HCT116 (cell line): ENCODE measurements at regions not wholly inside any gene's neighbourhood (a gene's known extent, or its start where the extent isn't known, plus 50 kb on each side); places are given as distances from the start of the nearest gene placed in this dataset.

Source experiments
- ATAC-seq: fragments of 200-7000 bp; cut with Tn5 transposase; 2 replicates; pipeline ENCODE4 v1.9.1; 2020; ENCODE audit warnings: mild to moderate bottlenecking, moderate library complexity
- BruUV-seq: library from RNA; stranded (reverse); fragments of 400-500 nt; replicated peaks from 2 replicates; lab custom pipeline; 2021; lab: Mats Ljungman, UMichigan
- CTCF ChIA-PET: fragments of 300-600 bp; sonication (Branson Sonifier 250); formaldehyde crosslinking; loops from one replicate; lab custom pipeline; 2021; ENCODE audit warnings: antibody characterized with exemption; lab: Charles Lee
- POLR2A ChIA-PET: fragments of 300-600, 350-600 bp; sonication (Branson Sonifier 250); formaldehyde crosslinking; loops from one replicate; lab custom pipeline; 2021; ENCODE audit warnings: antibody characterized with exemption; lab: Charles Lee
- RAD21 ChIA-PET, 2 experiments: fragments of 300-600 bp; sonication (Branson Sonifier 250); formaldehyde crosslinking; loops; one replicate each; lab custom pipeline; 2023; ENCODE audit warnings: low total read pairs in 2 of 2; ENCODE audit not compliant: uncharacterized antibody in 2 of 2, unreplicated experiment in 2 of 2, low non-redundant PET in 1 of 2; lab: Charles Lee
- DNase-seq: peaks from one replicate; pipeline ENCODE4 v3.0.0-alpha.2; 2010; ENCODE audit warnings: low read depth, low spot score
- H2AFZ ChIP-seq: fragments of 200-600 bp; shearing (Covaris generic), sonication (generic); 2 replicates; pipeline ENCODE4 v1.6.1; 2017; ENCODE audit warnings: low read depth, mixed run types, mixed read lengths, antibody characterized with exemption, low read length; ENCODE audit not compliant: poor library complexity, severe bottlenecking
- H3K27ac ChIP-seq: 2 replicates; pipeline ENCODE4 v1.5.1; 2012; ENCODE audit warnings: low read depth, low read length
- H3K27me3 ChIP-seq: fragments of 200-600 bp; sonication (generic); 2 replicates; pipeline ENCODE4 v1.6.1; 2016; ENCODE audit warnings: mixed run types, low read length, mixed read lengths; ENCODE audit not compliant: insufficient read depth
- H3K36me3 ChIP-seq, 2 experiments: fragments of 200-500 bp in 1 of 2; fragments of 200-600 bp in 1 of 2; sonication (Bioruptor generic) in 1 of 2; sonication (generic) in 1 of 2; 2 replicates each; pipeline versions ENCODE4 v1.5.1 to v1.6.1; 2014 to 2016; ENCODE audit warnings: low read length in 2 of 2, inconsistent platforms in 1 of 2, mixed read lengths in 1 of 2, mixed run types in 1 of 2; ENCODE audit not compliant: insufficient read depth in 2 of 2, control insufficient read depth in 1 of 2
- H3K4me1 ChIP-seq, 2 experiments: fragments of 200-600 bp in 1 of 2; sonication (generic) in 1 of 2; 2 replicates each; pipeline versions ENCODE4 v1.5.1 to v1.6.1; 2012 to 2017; ENCODE audit warnings: low read length in 2 of 2, inconsistent platforms in 1 of 2, mild to moderate bottlenecking in 1 of 2, mixed read lengths in 1 of 2, mixed run types in 1 of 2, moderate library complexity in 1 of 2; ENCODE audit not compliant: insufficient read depth in 2 of 2, control insufficient read depth in 1 of 2
- H3K4me2 ChIP-seq: fragments of 200-600 bp; sonication (generic); 2 replicates; pipeline ENCODE4 v1.6.1; 2017; ENCODE audit warnings: mixed run types, low read length, mixed read lengths
- H3K4me3 ChIP-seq, 2 experiments: fragments of 200-600 bp in 1 of 2; sonication (generic) in 1 of 2; replicated peaks in 1 of 2; 2 replicates each; pipeline ENCODE4 v1.5.1; 2011 to 2016; ENCODE audit warnings: low read length in 2 of 2, control low read depth in 1 of 2, low read depth in 1 of 2, mild to moderate bottlenecking in 1 of 2, mixed read lengths in 1 of 2, mixed run types in 1 of 2
- H3K79me2 ChIP-seq: fragments of 200-600 bp; sonication (generic); 2 replicates; pipeline ENCODE4 v1.6.1; 2017; ENCODE audit warnings: mild to moderate bottlenecking, mixed run types, low read length, moderate library complexity, mixed read lengths; ENCODE audit not compliant: insufficient read depth
- H3K9ac ChIP-seq: fragments of 200-600 bp; sonication (generic); 2 replicates; pipeline ENCODE4 v1.6.1; 2016; ENCODE audit warnings: low read length, mixed read lengths
- H3K9me2 ChIP-seq: fragments of 200-600 bp; sonication (generic), shearing (Covaris generic); 2 replicates; pipeline ENCODE4 v1.6.1; 2017; ENCODE audit warnings: mixed run types, mild to moderate bottlenecking, moderate library complexity; ENCODE audit not compliant: insufficient read depth
- H3K9me3 ChIP-seq, 2 experiments: fragments of 200-500 bp in 1 of 2; fragments of 200-600 bp in 1 of 2; sonication (Bioruptor generic) in 1 of 2; sonication (generic) in 1 of 2; 2 replicates each; pipeline ENCODE4 v1.6.1; 2014 to 2017; ENCODE audit warnings: low read length in 2 of 2, mixed read lengths in 2 of 2, inconsistent platforms in 1 of 2, low read depth in 1 of 2, mild to moderate bottlenecking in 1 of 2, mixed run types in 1 of 2, moderate library complexity in 1 of 2; ENCODE audit not compliant: control insufficient read depth in 1 of 2, insufficient read depth in 1 of 2
- H4K20me1 ChIP-seq: fragments of 200-600 bp; sonication (generic), shearing (Covaris generic); 2 replicates; pipeline ENCODE4 v1.6.1; 2017; ENCODE audit warnings: mixed run types, mild to moderate bottlenecking, moderate library complexity; ENCODE audit not compliant: insufficient read depth
- ATF3 ChIP-seq: IDR thresholded peaks from 2 replicates; pipeline ENCODE4 v1.6.1; 2012
- CBX3 ChIP-seq: IDR thresholded peaks from 2 replicates; pipeline ENCODE4 v1.6.1; 2012; ENCODE audit warnings: low read depth
- CEBPB ChIP-seq: IDR thresholded peaks from 2 replicates; pipeline ENCODE4 v1.6.1; 2012; ENCODE audit warnings: low read depth
- CTCF ChIP-seq, 3 experiments: fragments of 200-600 bp in 1 of 3; sonication (generic) in 1 of 3; IDR thresholded peaks in 2 of 3; conservative IDR thresholded peaks in 1 of 3; 2 replicates each; pipeline ENCODE4 v1.5.1; 2012 to 2017; ENCODE audit warnings: low read depth in 2 of 3, low read length in 2 of 3, antibody characterized with exemption in 1 of 3, borderline replicate concordance in 1 of 3, control low read depth in 1 of 3, mild to moderate bottlenecking in 1 of 3, mixed read lengths in 1 of 3, mixed run types in 1 of 3, moderate library complexity in 1 of 3; ENCODE audit not compliant: insufficient read depth in 1 of 3
- EZH2phosphoT487 ChIP-seq: fragments of 200-600 bp; IDR thresholded peaks from 2 replicates; pipeline ENCODE4 v1.6.1; 2018; ENCODE audit warnings: antibody characterized with exemption, borderline replicate concordance
- FOSL1 ChIP-seq: IDR thresholded peaks from 2 replicates; pipeline ENCODE4 v1.6.1; 2012; ENCODE audit warnings: low read depth
- JUND ChIP-seq: IDR thresholded peaks from 2 replicates; pipeline ENCODE4 v1.6.1; 2012
- MAX ChIP-seq: IDR thresholded peaks from 2 replicates; pipeline ENCODE4 v1.6.1; 2012
- POLR2A ChIP-seq: IDR thresholded peaks from 2 replicates; pipeline ENCODE4 v1.7.0; 2011; ENCODE audit warnings: borderline replicate concordance; ENCODE audit not compliant: insufficient read depth, insufficient read length; ENCODE audit errors: extremely low read depth
- POLR2AphosphoS5 ChIP-seq: IDR thresholded peaks from 2 replicates; pipeline ENCODE4 v1.6.1; 2011; ENCODE audit warnings: mild to moderate bottlenecking, low read depth, low read length, moderate library complexity
- RAD21 ChIP-seq: IDR thresholded peaks from 2 replicates; pipeline ENCODE4 v1.6.1; 2012; ENCODE audit warnings: low read depth, mild to moderate bottlenecking
- SP1 ChIP-seq: IDR thresholded peaks from 2 replicates; pipeline ENCODE4 v1.6.1; 2012; ENCODE audit warnings: low read depth
- SRF ChIP-seq: IDR thresholded peaks from 2 replicates; pipeline ENCODE4 v1.6.1; 2012; ENCODE audit warnings: low read depth
- TCF7L2 ChIP-seq: IDR thresholded peaks from 2 replicates; pipeline ENCODE4 v1.7.0; 2011; ENCODE audit warnings: borderline replicate concordance, inconsistent platforms; ENCODE audit not compliant: insufficient read depth, insufficient read length; ENCODE audit errors: extremely low read depth
- ZFX ChIP-seq: fragments of 450-650 bp; IDR thresholded peaks from 2 replicates; pipeline ENCODE4 v1.6.1; 2017
- intact Hi-C: fragments of 100-400 bp; cut with micrococcal nuclease; formaldehyde crosslinking; loops from 2 replicates; pipeline ENCODE4 v1.10.0; 2022

DNA sequence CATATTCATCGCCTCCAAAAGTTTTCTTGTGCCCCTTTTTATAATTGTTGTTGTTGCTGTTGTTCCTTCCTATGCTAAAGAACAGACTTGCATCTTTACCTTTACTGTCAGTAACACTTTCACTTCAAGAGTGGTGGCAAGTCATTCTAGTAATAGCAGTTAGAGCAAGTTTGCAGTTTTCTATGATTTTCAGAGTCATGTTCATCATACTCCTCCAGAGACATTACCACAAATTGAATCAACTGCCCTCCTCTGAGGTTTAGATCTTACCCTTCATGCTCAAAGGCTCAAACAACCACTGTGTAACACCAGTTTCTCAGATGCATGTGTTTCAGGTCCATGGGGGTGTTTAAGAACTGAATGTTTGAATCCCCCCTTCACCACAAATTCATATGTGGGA lies 763.4 kb downstream of the LRFN5 start:
- H3K4me2 ChIP-seq, result no peak overlapping the region
- no peak overlapping the region for H3K4me3 ChIP-seq
- BruUV-seq, result no TSS peak
- intact Hi-C loops, result no loop called here
- H4K20me1 ChIP-seq, result no peaks in the 10 kb centered on the region
- no peaks in the 10 kb centered on the region for H3K27me3 ChIP-seq
- H3K9ac ChIP-seq, result no peak overlapping the region
- CTCF ChIA-PET, result no interaction called here
- H3K79me2 ChIP-seq, result no peaks in the 10 kb centered on the region
- no peak overlapping the region for H2AFZ ChIP-seq
- ATAC-seq (no peak), DNase-seq (no peak)
- H3K9me3 ChIP-seq, result no peaks in the 10 kb centered on the region; a peak in 1 of 4 replicates
- POLR2A ChIA-PET, result no interaction called here
- no peaks in the 10 kb centered on the region for H3K4me1 ChIP-seq
- RAD21 ChIA-PET, result no interaction called here
- TF ChIP-seq FOSL1 (no peak), TCF7L2 (no peak), ATF3 (no peak), MAX (no peak), POLR2A (no peak), CEBPB (no peak)
- H3K36me3 ChIP-seq, result no peaks in the 10 kb centered on the region; a peak in 1 of 4 replicates
- H3K9me2 ChIP-seq, result no peaks in the 10 kb centered on the region
- no peak overlapping the region for H3K27ac ChIP-seq

DNA sequence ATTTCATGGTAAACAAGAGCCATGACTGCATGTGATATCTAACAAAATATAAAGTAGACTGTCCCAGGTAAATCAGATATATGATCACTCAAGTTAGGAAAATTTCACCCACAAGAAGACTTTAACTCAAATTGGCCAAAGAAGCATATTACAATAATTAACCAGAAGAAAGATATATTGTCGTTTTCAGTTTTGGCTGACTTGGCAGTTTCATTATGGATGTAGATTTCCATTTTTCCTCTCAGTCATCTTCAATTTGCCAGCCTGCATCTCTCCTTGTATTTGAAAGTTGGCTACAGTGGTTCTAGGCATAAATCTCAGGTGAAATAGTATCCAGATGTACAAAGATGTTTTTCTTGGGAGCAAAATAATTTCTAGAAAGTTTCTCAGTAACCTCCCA lies 761.6 kb downstream of the LRFN5 start:
- ChIA-PET CTCF (no interaction called here), RAD21 (no interaction called here), POLR2A (no interaction called here)
- Histone ChIP-seq H3K79me2 (no peaks in the 10 kb centered on the region), H3K9me2 (no peaks in the 10 kb centered on the region), H4K20me1 (no peaks in the 10 kb centered on the region), H3K9ac (no peak overlapping the region), H3K36me3 (no peaks in the 10 kb centered on the region; a peak in 1 of 4 replicates), H3K27ac (no peak overlapping the region), H2AFZ (no peak overlapping the region), H3K4me3 (no peak overlapping the region), H3K27me3 (no peaks in the 10 kb centered on the region), H3K4me2 (no peak overlapping the region), H3K4me1 (no peaks in the 10 kb centered on the region), H3K9me3 (no peaks in the 10 kb centered on the region; a peak in 1 of 4 replicates)
- no TSS peak for BruUV-seq
- intact Hi-C loops, result no loop called here
- TF ChIP-seq TCF7L2, result no peak
- no peak for TF ChIP-seq MAX
- no peak for TF ChIP-seq JUND
- TF ChIP-seq CBX3, result no peak
- no peak for TF ChIP-seq EZH2phosphoT487
- no peak for TF ChIP-seq SRF
- TF ChIP-seq RAD21, result no peak
- TF ChIP-seq POLR2AphosphoS5, result no peak
- no peak for TF ChIP-seq CTCF (IDR thresholded peaks at IDR 0.05 in 2 of 3, conservative IDR thresholded peaks at IDR 0.05 in 1 of 3; ENCODE audit: borderline replicate concordance in 1 of 3, insufficient read depth in 1 of 3, low read depth in 2 of 3, low read length in 2 of 3)
- no peak for TF ChIP-seq ZFX
- TF ChIP-seq FOSL1, result no peak
- TF ChIP-seq ATF3, result no peak
- no peak for TF ChIP-seq CEBPB
- TF ChIP-seq SP1, result no peak
- DNase-seq (no peak), ATAC-seq (no peak)
